Naive thymus-derived CD4-positive, alpha-beta T cell (primary cell): ENCODE measurements at regions not wholly inside any gene's neighbourhood (a gene's known extent, or its start where the extent isn't known, plus 50 kb on each side); places are given as distances from the start of the nearest gene placed in this dataset.

ENCODE experiments used
- ATAC-seq: fragments of 150-1000 bp; cut with Tn5 transposase; 2 replicates; pipeline ENCODE4 v1.10.0; 2021; ENCODE audit warnings: mild to moderate bottlenecking, moderate library complexity
- CTCF ChIA-PET: fragments of 350-600 bp; sonication (Branson Sonifier 250); formaldehyde crosslinking; loops from one replicate; lab custom pipeline; 2021; ENCODE audit warnings: antibody characterized with exemption; lab: Charles Lee
- POLR2A ChIA-PET: fragments of 350-600 bp; sonication (Branson Sonifier 250); formaldehyde crosslinking; loops from one replicate; lab custom pipeline; 2021; ENCODE audit warnings: antibody characterized with exemption, inconsistent platforms; lab: Charles Lee
- DNase-seq, 9 donors: peaks; one replicate each; pipeline versions ENCODE4 v3.0.0 to v3.0.0-alpha.2; 2020 to 2022; ENCODE audit warnings: mixed read lengths in 1 of 9
- H3K27ac ChIP-seq: one replicate; pipeline ENCODE4 v1.7.0; 2013; ENCODE audit warnings: mild to moderate bottlenecking, low read depth, low read length, moderate library complexity
- H3K27me3 ChIP-seq, 2 donors: one replicate each; pipeline ENCODE4 v1.7.0; 2013; ENCODE audit warnings: low read length in 2 of 2, mild to moderate bottlenecking in 2 of 2, moderate library complexity in 2 of 2; ENCODE audit not compliant: control insufficient read depth in 2 of 2, insufficient read depth in 2 of 2
- H3K36me3 ChIP-seq, 3 experiments: 1 replicate in 2 of 3; 2 replicates in 1 of 3; pipeline ENCODE4 v1.7.0; 2013; ENCODE audit warnings: low read length in 3 of 3, mild to moderate bottlenecking in 3 of 3, moderate library complexity in 1 of 3; ENCODE audit not compliant: insufficient read depth in 3 of 3, control insufficient read depth in 2 of 3
- H3K4me1 ChIP-seq, 2 donors: one replicate each; pipeline ENCODE4 v1.7.0; 2013; ENCODE audit warnings: low read length in 2 of 2, mild to moderate bottlenecking in 2 of 2, moderate library complexity in 1 of 2; ENCODE audit not compliant: control insufficient read depth in 2 of 2, insufficient read depth in 2 of 2
- H3K4me3 ChIP-seq: 2 replicates; pipeline ENCODE4 v1.7.0; 2013; ENCODE audit warnings: mild to moderate bottlenecking, low read length
- H3K9me3 ChIP-seq, 3 experiments: 1 replicate in 2 of 3; 2 replicates in 1 of 3; pipeline ENCODE4 v1.7.0; 2013; ENCODE audit warnings: low read length in 3 of 3; ENCODE audit not compliant: control insufficient read depth in 2 of 3
- H3K27ac Mint-ChIP-seq, 9 donors: one replicate each; pipeline ENCODE4 v1.8.0; 2020 to 2022; ENCODE audit warnings: mixed read lengths in 9 of 9, mild to moderate bottlenecking in 8 of 9, moderate library complexity in 5 of 9, inconsistent platforms in 2 of 9
- H3K27me3 Mint-ChIP-seq, 5 donors: one replicate each; pipeline ENCODE4 v1.8.0; 2021 to 2022; ENCODE audit warnings: mixed read lengths in 5 of 5, mild to moderate bottlenecking in 1 of 5
- H3K36me3 Mint-ChIP-seq, 5 donors: one replicate each; pipeline ENCODE4 v1.8.0; 2020 to 2022; ENCODE audit warnings: mixed read lengths in 5 of 5, mild to moderate bottlenecking in 3 of 5, inconsistent platforms in 1 of 5
- H3K4me1 Mint-ChIP-seq, 7 donors: one replicate each; pipeline ENCODE4 v1.8.0; 2020 to 2022; ENCODE audit warnings: mixed read lengths in 7 of 7, mild to moderate bottlenecking in 3 of 7, inconsistent platforms in 1 of 7
- H3K4me3 Mint-ChIP-seq, 10 donors: one replicate each; pipeline ENCODE4 v1.8.0; 2020 to 2022; ENCODE audit warnings: mild to moderate bottlenecking in 10 of 10, mixed read lengths in 10 of 10, moderate library complexity in 6 of 10, inconsistent platforms in 2 of 10
- H3K9me3 Mint-ChIP-seq, 11 donors: one replicate each; pipeline ENCODE4 v1.8.0; 2020 to 2022; ENCODE audit warnings: mixed read lengths in 11 of 11, mild to moderate bottlenecking in 4 of 11, inconsistent platforms in 1 of 11, moderate library complexity in 1 of 11
- intact Hi-C, 2 donors: fragments of 100-400 bp; cut with micrococcal nuclease; formaldehyde crosslinking; loops; one replicate each; pipeline ENCODE4 v1.15.1; 2023

DNA sequence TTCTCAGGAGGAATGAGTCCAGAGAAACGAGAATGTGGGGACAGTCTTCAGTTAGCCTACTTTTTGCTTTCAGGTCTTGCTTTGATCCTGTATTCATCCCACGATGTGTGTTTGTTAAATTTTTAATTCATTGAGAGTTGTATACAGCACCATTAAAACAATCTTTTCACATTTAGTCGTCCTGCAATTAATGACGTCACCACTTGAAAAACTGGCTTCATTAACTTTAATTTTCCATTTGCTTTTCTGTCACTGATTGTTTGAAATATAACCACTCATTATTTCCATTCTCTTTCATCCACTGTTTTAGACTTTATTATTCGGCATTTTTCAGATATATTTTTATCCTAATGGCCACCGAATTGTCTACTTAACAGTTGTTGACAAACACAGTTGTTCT, 146.9 kb downstream of the TFEC start:
- H3K9me3 ChIP-seq = no peaks in the 10 kb centered on the region
- H3K4me1 ChIP-seq = no peaks in the 10 kb centered on the region
- ChIA-PET CTCF (no interaction called here), POLR2A (no interaction called here)
- H3K9me3 Mint-ChIP-seq = peaks cover 0 to 5% (median 2%) of the 10 kb centered on the region in 11 donors
- H3K36me3 ChIP-seq = no peaks in the 10 kb centered on the region
- H3K4me1 Mint-ChIP-seq = no peaks in the 10 kb centered on the region
- intact Hi-C loops = no loop called here
- H3K27ac Mint-ChIP-seq = no peak overlapping the region
- no peaks in the 10 kb centered on the region for H3K27me3 ChIP-seq
- DNase-seq = no peak
- peaks cover 0 to 4% (median 0%) of the 10 kb centered on the region in 5 donors for H3K27me3 Mint-ChIP-seq
- no peak overlapping the region for H3K27ac ChIP-seq
- no peak overlapping the region for H3K4me3 ChIP-seq
- H3K36me3 Mint-ChIP-seq = no peaks in the 10 kb centered on the region
- H3K4me3 Mint-ChIP-seq = no peak overlapping the region
- no peak for ATAC-seq

DNA sequence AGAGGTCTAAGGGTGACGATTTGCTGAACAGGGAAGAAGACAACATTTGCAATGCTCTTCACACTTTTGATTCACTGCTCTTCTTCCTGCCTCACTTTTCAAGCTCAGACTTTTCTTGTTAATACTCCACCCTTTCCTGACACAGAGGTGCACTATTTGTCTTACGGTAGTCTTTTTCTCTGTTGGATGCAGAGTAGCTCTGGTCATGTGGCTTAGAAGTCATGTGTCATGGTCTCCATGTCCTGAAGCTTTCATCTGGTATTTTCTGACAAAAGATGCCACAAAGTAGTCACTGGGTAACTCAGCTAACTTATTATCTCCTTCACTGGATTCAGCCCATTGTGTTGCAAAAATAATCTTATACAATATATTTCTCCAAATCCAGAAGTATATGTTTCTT, 149.1 kb downstream of the TFEC start:
- ChIA-PET CTCF (no interaction called here), POLR2A (no interaction called here)
- Histone ChIP-seq H3K27ac (no peak overlapping the region), H3K4me1 (no peaks in the 10 kb centered on the region), H3K9me3 (no peaks in the 10 kb centered on the region), H3K36me3 (no peaks in the 10 kb centered on the region), H3K4me3 (no peak overlapping the region), H3K27me3 (no peaks in the 10 kb centered on the region)
- intact Hi-C loops = no loop called here
- Mint-ChIP-seq H3K4me3 (no peak overlapping the region), H3K36me3 (no peaks in the 10 kb centered on the region), H3K27ac (no peak overlapping the region), H3K27me3 (peaks cover 0 to 4% (median 0%) of the 10 kb centered on the region in 5 donors), H3K4me1 (no peaks in the 10 kb centered on the region), H3K9me3 (no peaks in the 10 kb centered on the region)
- ATAC-seq (no peak), DNase-seq (no peak)

DNA sequence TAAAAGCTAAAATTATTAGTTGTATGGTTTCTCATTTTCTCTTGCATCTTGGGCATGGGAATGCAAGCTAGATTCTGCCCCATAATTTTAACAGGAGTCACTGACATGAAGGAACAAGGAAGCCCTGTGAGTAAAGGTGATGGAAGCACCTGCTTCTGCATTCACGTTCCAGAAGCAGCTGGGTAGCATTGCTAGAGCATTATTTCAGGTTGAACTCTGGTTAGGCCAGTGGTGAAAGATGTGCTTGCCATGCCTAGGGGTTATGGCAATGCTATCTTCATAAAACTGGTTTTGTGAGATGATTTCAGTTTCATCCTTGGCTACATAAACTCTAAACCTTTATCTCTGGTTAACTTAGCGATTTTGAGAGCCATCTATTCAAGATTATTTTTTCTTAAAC, 151.4 kb downstream of the TFEC start:
- Histone ChIP-seq H3K36me3 (no peaks in the 10 kb centered on the region), H3K4me1 (no peaks in the 10 kb centered on the region), H3K9me3 (no peaks in the 10 kb centered on the region), H3K4me3 (no peak overlapping the region), H3K27me3 (no peaks in the 10 kb centered on the region), H3K27ac (no peak overlapping the region)
- intact Hi-C loops = no loop called here
- Mint-ChIP-seq H3K27ac (no peak overlapping the region), H3K4me3 (no peak overlapping the region), H3K36me3 (no peaks in the 10 kb centered on the region), H3K4me1 (no peaks in the 10 kb centered on the region), H3K27me3 (peaks cover 0 to 4% (median 0%) of the 10 kb centered on the region in 5 donors), H3K9me3 (no peaks in the 10 kb centered on the region)
- ATAC-seq (no peak), DNase-seq (no peak)
- POLR2A ChIA-PET = no interaction called here
- CTCF ChIA-PET = no interaction called here

DNA sequence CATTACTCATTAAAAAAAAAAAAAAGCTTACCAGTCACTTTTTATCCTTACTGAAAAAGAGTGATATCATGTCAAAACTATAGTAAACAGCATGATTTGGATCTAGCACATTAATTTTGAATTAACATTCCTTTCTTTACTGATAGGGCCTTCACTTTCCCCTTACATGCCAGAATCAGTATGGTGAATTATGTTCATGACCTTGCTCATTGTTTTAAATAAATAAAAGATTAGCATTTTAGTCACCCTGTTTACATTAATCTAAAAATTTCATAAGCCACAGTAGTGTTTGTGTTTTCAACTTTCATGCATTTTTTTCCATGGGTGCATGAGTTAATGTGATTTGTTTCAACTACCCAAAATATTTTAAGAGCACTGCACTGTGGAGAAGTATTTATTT, 160.8 kb downstream of the TFEC start:
- H3K4me3 ChIP-seq = no peak overlapping the region
- no peaks in the 10 kb centered on the region for H3K9me3 ChIP-seq
- ATAC-seq (no peak), DNase-seq (no peak)
- H3K4me1 Mint-ChIP-seq = no peaks in the 10 kb centered on the region
- POLR2A ChIA-PET = no interaction called here
- H3K9me3 Mint-ChIP-seq = no peaks in the 10 kb centered on the region
- no peaks in the 10 kb centered on the region for H3K27me3 ChIP-seq
- CTCF ChIA-PET = no interaction called here
- H3K4me1 ChIP-seq = no peaks in the 10 kb centered on the region
- no peak overlapping the region for H3K4me3 Mint-ChIP-seq
- H3K27ac ChIP-seq = no peak overlapping the region
- no peaks in the 10 kb centered on the region for H3K36me3 Mint-ChIP-seq
- no peaks in the 10 kb centered on the region for H3K27me3 Mint-ChIP-seq
- H3K36me3 ChIP-seq = no peaks in the 10 kb centered on the region
- H3K27ac Mint-ChIP-seq = no peak overlapping the region
- intact Hi-C loops = no loop called here

DNA sequence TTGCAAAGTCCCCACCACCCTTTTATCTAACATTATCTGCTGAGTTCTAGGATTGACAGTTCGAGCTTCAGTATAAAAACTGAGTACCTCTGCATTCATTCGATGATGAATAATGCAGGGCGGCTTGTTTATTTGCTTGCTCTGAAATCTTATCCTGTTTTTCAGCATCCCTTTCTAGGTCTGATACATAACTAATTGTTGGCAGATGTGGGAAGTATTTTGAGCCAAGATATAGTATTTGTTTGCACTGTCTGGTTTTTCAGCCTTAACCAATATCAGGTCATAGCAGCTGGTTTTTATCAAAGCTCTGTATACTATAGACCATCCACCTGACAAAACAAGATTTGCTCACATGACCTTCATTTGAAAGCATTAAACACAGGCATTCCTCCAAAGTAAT, 161.4 kb downstream of the TFEC start:
- Mint-ChIP-seq H3K27me3 (no peaks in the 10 kb centered on the region), H3K36me3 (no peaks in the 10 kb centered on the region), H3K27ac (no peak overlapping the region), H3K4me3 (no peak overlapping the region), H3K9me3 (no peaks in the 10 kb centered on the region), H3K4me1 (no peaks in the 10 kb centered on the region)
- no peaks in the 10 kb centered on the region for H3K9me3 ChIP-seq
- ATAC-seq = no peak
- no peaks in the 10 kb centered on the region for H3K4me1 ChIP-seq
- H3K27ac ChIP-seq = no peak overlapping the region
- H3K27me3 ChIP-seq = no peaks in the 10 kb centered on the region
- ChIA-PET CTCF (no interaction called here), POLR2A (no interaction called here)
- no peak for DNase-seq
- no peaks in the 10 kb centered on the region for H3K36me3 ChIP-seq
- no peak overlapping the region for H3K4me3 ChIP-seq
- intact Hi-C loops = no loop called here

DNA sequence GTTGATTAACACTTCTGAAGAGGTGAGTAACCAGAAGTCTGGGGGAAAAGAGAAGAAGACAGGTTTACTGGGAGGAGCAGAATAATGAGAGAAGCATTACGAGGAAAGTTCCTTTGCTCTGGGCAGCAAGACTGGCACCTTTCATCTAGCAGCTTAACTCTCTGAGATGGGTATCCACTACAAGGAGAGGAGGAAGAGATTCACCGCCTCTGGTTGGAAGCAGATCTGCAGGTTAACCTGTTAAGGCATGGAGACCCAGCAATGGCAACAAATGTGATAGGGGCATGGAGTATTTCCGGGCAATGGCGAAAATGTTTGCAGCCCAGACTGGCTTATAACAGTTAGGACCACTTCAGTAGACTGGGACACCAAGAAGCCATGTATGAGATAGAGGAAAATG, 162.2 kb downstream of the TFEC start:
- Histone ChIP-seq H3K4me1 (no peaks in the 10 kb centered on the region), H3K9me3 (no peaks in the 10 kb centered on the region), H3K4me3 (no peak overlapping the region), H3K27ac (no peak overlapping the region), H3K36me3 (no peaks in the 10 kb centered on the region), H3K27me3 (no peaks in the 10 kb centered on the region)
- H3K36me3 Mint-ChIP-seq = no peaks in the 10 kb centered on the region
- peaks cover 0 to 3% (median 0%) of the 10 kb centered on the region in 7 donors for H3K4me1 Mint-ChIP-seq
- ChIA-PET CTCF (no interaction called here), POLR2A (no interaction called here)
- intact Hi-C loops = no loop called here
- H3K9me3 Mint-ChIP-seq = peaks cover 0 to 6% (median 0%) of the 10 kb centered on the region in 11 donors
- H3K27me3 Mint-ChIP-seq = no peaks in the 10 kb centered on the region
- DNase-seq (no peak), ATAC-seq (no peak)
- no peak overlapping the region for H3K27ac Mint-ChIP-seq
- H3K4me3 Mint-ChIP-seq = no peak overlapping the region

DNA sequence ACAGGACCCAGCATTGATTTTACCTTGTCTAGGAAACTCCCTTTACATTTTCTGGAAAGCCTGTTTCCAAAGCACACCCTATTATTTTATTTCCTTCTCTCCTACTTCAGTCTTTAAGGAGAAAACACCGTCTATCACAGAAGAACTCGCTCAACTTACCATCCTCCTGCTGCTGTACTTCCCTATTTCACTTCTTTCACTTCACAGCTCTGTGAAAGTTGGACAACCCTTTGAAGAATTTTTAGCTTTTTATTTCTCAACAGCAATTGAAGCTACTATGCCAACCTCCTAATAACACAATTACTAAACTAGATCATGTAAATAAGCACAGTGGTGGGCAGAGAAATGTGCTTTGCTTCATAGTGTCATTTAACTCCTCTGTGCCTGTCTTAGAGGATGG, 166.5 kb downstream of the TFEC start:
- ATAC-seq (no peak), DNase-seq (no peak)
- CTCF ChIA-PET = no interaction called here
- intact Hi-C loops = no loop called here
- peaks cover 0 to 6% (median 0%) of the 10 kb centered on the region in 11 donors for H3K9me3 Mint-ChIP-seq
- POLR2A ChIA-PET = no interaction called here
- no peaks in the 10 kb centered on the region for H3K36me3 ChIP-seq
- peaks cover 0 to 3% (median 0%) of the 10 kb centered on the region in 7 donors for H3K4me1 Mint-ChIP-seq
- no peaks in the 10 kb centered on the region for H3K9me3 ChIP-seq
- no peak overlapping the region for H3K27ac ChIP-seq
- H3K27me3 Mint-ChIP-seq = peaks cover 0 to 5% (median 0%) of the 10 kb centered on the region in 5 donors
- H3K27ac Mint-ChIP-seq = no peak overlapping the region
- no peaks in the 10 kb centered on the region for H3K4me1 ChIP-seq
- no peak overlapping the region for H3K4me3 Mint-ChIP-seq
- no peaks in the 10 kb centered on the region for H3K27me3 ChIP-seq
- no peaks in the 10 kb centered on the region for H3K36me3 Mint-ChIP-seq
- no peak overlapping the region for H3K4me3 ChIP-seq
